Urothelium cell line (cell line): ENCODE measurements at regions not wholly inside any gene's neighbourhood (a gene's known extent, or its start where the extent isn't known, plus 50 kb on each side); places are given as distances from the start of the nearest gene placed in this dataset.
A peak's percentile ranks its signal among the peaks of the same experiment; 100 is the strongest.
"Not testable (repeated sequence)": the region's sequence is repeated elsewhere in the genome, so short reads cannot be mapped to it uniquely, and the experiment has no call there.

Experiments used
- DNase-seq: peaks from one replicate; pipeline ENCODE4 v3.0.0; 2011; ENCODE audit warnings: low spot score, mixed read lengths
- FAIRE-seq: peaks from 2 replicates; lab custom pipeline; 2011; peaks lifted over from hg19 to GRCh38; lab: Jason Lieb, UNC

GRCh38 chr1:187689129-187689528 is 860.4 kb downstream of the PLA2G4A start:
- FAIRE-seq = no peak
- DNase-seq = no peak

- DNase-seq (peak; percentile 58), FAIRE-seq (peak; percentile 83)
Measured at GRCh38 chr1:187691439-187691838, 862.7 kb downstream of the PLA2G4A start.

- no peak for FAIRE-seq
- DNase-seq = no peak
Measured at GRCh38 chr1:187692799-187693198, 864.0 kb downstream of the PLA2G4A start.

GRCh38 chr1:187696073-187696472 is 867.3 kb downstream of the PLA2G4A start:
- DNase-seq = peak; percentile 37
- no peak for FAIRE-seq

- not testable (repeated sequence) for FAIRE-seq
Measured at GRCh38 chr1:187703138-187704130, 874.7 kb downstream of the PLA2G4A start.

GRCh38 chr1:187714470-187714869 is 885.7 kb downstream of the PLA2G4A start:
- DNase-seq = no peak
- FAIRE-seq = no peak

More at GRCh38 chr1:187703138-187704130, 874.7 kb downstream of the PLA2G4A start:
- not testable (repeated sequence) for DNase-seq

GRCh38 chr1:187715483-187715882 is 886.7 kb downstream of the PLA2G4A start:
- FAIRE-seq (no peak), DNase-seq (no peak)

- DNase-seq (no peak), FAIRE-seq (no peak)
Measured at GRCh38 chr1:187716160-187716559, 887.4 kb downstream of the PLA2G4A start.

- FAIRE-seq (no peak), DNase-seq (no peak)
Measured at GRCh38 chr1:187718527-187718926, 889.8 kb downstream of the PLA2G4A start.

GRCh38 chr1:187721216-187721615 is 892.5 kb downstream of the PLA2G4A start:
- DNase-seq = no peak
- FAIRE-seq = no peak

GRCh38 chr1:187725216-187725615 is 896.5 kb downstream of the PLA2G4A start:
- DNase-seq (no peak), FAIRE-seq (no peak)

GRCh38 chr1:187733232-187733631 is 904.5 kb downstream of the PLA2G4A start:
- no peak for DNase-seq
- FAIRE-seq = no peak

- FAIRE-seq (no peak), DNase-seq (no peak)
Measured at GRCh38 chr1:187734427-187734826, 905.7 kb downstream of the PLA2G4A start.

- DNase-seq (no peak), FAIRE-seq (no peak)
Measured at GRCh38 chr1:187744665-187745064, 915.9 kb downstream of the PLA2G4A start.

- FAIRE-seq (no peak), DNase-seq (no peak)
Measured at GRCh38 chr1:187755536-187755935, 926.8 kb downstream of the PLA2G4A start.

- not testable (repeated sequence) for FAIRE-seq, DNase-seq
Measured at GRCh38 chr1:187756684-187757083, 927.9 kb downstream of the PLA2G4A start.

GRCh38 chr1:187759825-187760333 is 931.1 kb downstream of the PLA2G4A start:
- FAIRE-seq (no peak), DNase-seq (no peak)

- no peak for FAIRE-seq
Measured at GRCh38 chr1:187762118-187762517, 933.4 kb downstream of the PLA2G4A start.

GRCh38 chr1:187763465-187763864 is 934.7 kb downstream of the PLA2G4A start:
- FAIRE-seq (no peak), DNase-seq (no peak)

More at GRCh38 chr1:187762118-187762517, 933.4 kb downstream of the PLA2G4A start:
- no peak for DNase-seq

GRCh38 chr1:187763976-187764375 is 935.2 kb downstream of the PLA2G4A start:
- no peak for FAIRE-seq
- DNase-seq = no peak

GRCh38 chr1:187771396-187771795 is 942.6 kb downstream of the PLA2G4A start:
- FAIRE-seq (no peak), DNase-seq (no peak)

GRCh38 chr1:187773168-187773567 is 944.4 kb downstream of the PLA2G4A start:
- DNase-seq (no peak), FAIRE-seq (no peak)
